SK-N-SH (cell line): ENCODE measurements at regions not wholly inside any gene's neighbourhood (a gene's known extent, or its start where the extent isn't known, plus 50 kb on each side); places are given as distances from the start of the nearest gene placed in this dataset.

Experiments
- EP300 ChIP-seq, 2 experiments: IDR thresholded peaks; 2 replicates each; pipeline versions ENCODE4 v1.4.0 to v1.6.1; 2012; ENCODE audit warnings: borderline replicate concordance in 1 of 2, low read depth in 1 of 2, low read length in 1 of 2
- NRF1 ChIP-seq: IDR thresholded peaks from 2 replicates; pipeline ENCODE4 v1.6.1; 2012; ENCODE audit warnings: low read depth, mild to moderate bottlenecking, low read length
- POLR2AphosphoS5 ChIP-seq: IDR thresholded peaks from 2 replicates; pipeline ENCODE4 v1.6.1; 2012; ENCODE audit warnings: low read depth, low read length
- TAF1 ChIP-seq: IDR thresholded peaks from 2 replicates; pipeline ENCODE4 v1.6.1; 2012; ENCODE audit warnings: low read depth, mild to moderate bottlenecking, low read length, moderate library complexity, borderline replicate concordance
- TF ChIP-seq, protein P1 (sequence below): fragments of 200-600 bp; sonication (generic); IDR thresholded peaks from 2 replicates; pipeline ENCODE4 v1.6.1; 2017; ENCODE audit warnings: antibody characterized with exemption, mild to moderate bottlenecking, moderate library complexity
- TF ChIP-seq, protein P2 (sequence below): IDR thresholded peaks from 2 replicates; pipeline ENCODE4 v1.4.0; 2012; ENCODE audit warnings: low read depth

DNA sequence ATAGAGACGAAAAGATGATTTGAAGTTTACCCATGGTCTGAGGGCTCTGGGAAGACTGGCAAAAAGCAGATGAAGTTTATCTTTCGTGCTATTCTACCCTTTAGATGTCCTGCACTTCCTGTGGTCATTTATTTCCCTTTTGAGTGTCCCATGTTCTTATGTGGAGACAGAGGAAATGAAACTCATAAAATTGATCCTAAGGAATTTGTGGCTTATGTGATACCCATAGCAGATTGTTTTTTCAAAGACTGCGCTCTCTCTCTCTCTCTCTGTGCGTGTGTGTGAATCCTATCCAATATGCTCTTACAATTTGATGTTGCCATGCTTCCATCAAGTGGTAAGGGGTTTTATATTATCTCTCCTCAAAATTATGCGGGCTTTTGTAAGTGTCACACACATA, 607.5 kb upstream of the DPPA4 start:
- TF ChIP-seq, protein P1, sequence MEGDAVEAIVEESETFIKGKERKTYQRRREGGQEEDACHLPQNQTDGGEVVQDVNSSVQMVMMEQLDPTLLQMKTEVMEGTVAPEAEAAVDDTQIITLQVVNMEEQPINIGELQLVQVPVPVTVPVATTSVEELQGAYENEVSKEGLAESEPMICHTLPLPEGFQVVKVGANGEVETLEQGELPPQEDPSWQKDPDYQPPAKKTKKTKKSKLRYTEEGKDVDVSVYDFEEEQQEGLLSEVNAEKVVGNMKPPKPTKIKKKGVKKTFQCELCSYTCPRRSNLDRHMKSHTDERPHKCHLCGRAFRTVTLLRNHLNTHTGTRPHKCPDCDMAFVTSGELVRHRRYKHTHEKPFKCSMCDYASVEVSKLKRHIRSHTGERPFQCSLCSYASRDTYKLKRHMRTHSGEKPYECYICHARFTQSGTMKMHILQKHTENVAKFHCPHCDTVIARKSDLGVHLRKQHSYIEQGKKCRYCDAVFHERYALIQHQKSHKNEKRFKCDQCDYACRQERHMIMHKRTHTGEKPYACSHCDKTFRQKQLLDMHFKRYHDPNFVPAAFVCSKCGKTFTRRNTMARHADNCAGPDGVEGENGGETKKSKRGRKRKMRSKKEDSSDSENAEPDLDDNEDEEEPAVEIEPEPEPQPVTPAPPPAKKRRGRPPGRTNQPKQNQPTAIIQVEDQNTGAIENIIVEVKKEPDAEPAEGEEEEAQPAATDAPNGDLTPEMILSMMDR, result no peak
- TF ChIP-seq POLR2AphosphoS5 (no peak), EP300 (IDR thresholded peaks at IDR 0.05; ENCODE audit: borderline replicate concordance in 1 of 2, low read depth in 1 of 2, low read length in 1 of 2) (no peak), NRF1 (no peak), TAF1 (no peak)
- TF ChIP-seq, protein P2, sequence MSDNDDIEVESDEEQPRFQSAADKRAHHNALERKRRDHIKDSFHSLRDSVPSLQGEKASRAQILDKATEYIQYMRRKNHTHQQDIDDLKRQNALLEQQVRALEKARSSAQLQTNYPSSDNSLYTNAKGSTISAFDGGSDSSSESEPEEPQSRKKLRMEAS, result no peak
